ENCODE measurements at regions not wholly inside any gene's neighbourhood (a gene's known extent, or its start where the extent isn't known, plus 50 kb on each side); places are given as distances from the start of the nearest gene placed in this dataset.
"Not testable (repeated sequence)": the region's sequence is repeated elsewhere in the genome, so short reads cannot be mapped to it uniquely, and the experiment has no call there.

GRCh38 chr9:41771693-41772092, 357.5 kb downstream of the CNTNAP3B start:
- not testable (repeated sequence) for DNase-seq (ENCODE audit: low read depth in 4 of 4, low spot score in 3 of 4)

- DNase-seq (ENCODE audit: low read depth in 4 of 4, low spot score in 3 of 4), result peak in 1 of 4 donors; percentile 9
These were observed 374.4 kb downstream of the CNTNAP3B start for GRCh38 chr9:41754822-41755221.

- not testable (repeated sequence) for DNase-seq (ENCODE audit: low read depth in 4 of 4, low spot score in 3 of 4)
These were observed 374.8 kb downstream of the CNTNAP3B start for GRCh38 chr9:41754403-41754802.

GRCh38 chr9:41741897-41742296, 387.3 kb downstream of the CNTNAP3B start:
- not testable (repeated sequence) for DNase-seq (ENCODE audit: low read depth in 4 of 4, low spot score in 3 of 4)

- not testable (repeated sequence) for DNase-seq (ENCODE audit: low read depth in 4 of 4, low spot score in 3 of 4)
These were observed 388.1 kb downstream of the CNTNAP3B start for GRCh38 chr9:41741173-41741572.

- not testable (repeated sequence) for DNase-seq (ENCODE audit: low read depth in 4 of 4, low spot score in 3 of 4)
These were observed 390.5 kb downstream of the CNTNAP3B start for GRCh38 chr9:41738681-41739080.

GRCh38 chr9:41699190-41699589, 430.0 kb downstream of the CNTNAP3B start:
- DNase-seq (ENCODE audit: low read depth in 4 of 4, low spot score in 3 of 4), result not testable (repeated sequence)

- not testable (repeated sequence) for DNase-seq (ENCODE audit: low read depth in 4 of 4, low spot score in 3 of 4)
These were observed 432.1 kb downstream of the CNTNAP3B start for GRCh38 chr9:41697080-41697479.

- DNase-seq (ENCODE audit: low read depth in 4 of 4, low spot score in 3 of 4), result not testable (repeated sequence)
These were observed 449.9 kb downstream of the CNTNAP3B start for GRCh38 chr9:41679312-41679711.

- DNase-seq (ENCODE audit: low read depth in 4 of 4, low spot score in 3 of 4), result peak in 1 of 4 donors; percentile 60
These were observed 465.7 kb downstream of the CNTNAP3B start for GRCh38 chr9:41663497-41664036.

GRCh38 chr9:41658706-41659105, 469.6 kb upstream of the ZNG1F start:
- not testable (repeated sequence) for DNase-seq (ENCODE audit: low read depth in 4 of 4, low spot score in 3 of 4)

- not testable (repeated sequence) for DNase-seq (ENCODE audit: low read depth in 4 of 4, low spot score in 3 of 4)
These were observed 469.0 kb upstream of the ZNG1F start for GRCh38 chr9:41658116-41658515.

GRCh38 chr9:41657141-41657540, 468.0 kb upstream of the ZNG1F start:
- not testable (repeated sequence) for DNase-seq (ENCODE audit: low read depth in 4 of 4, low spot score in 3 of 4)

GRCh38 chr9:41655071-41655554, 466.0 kb upstream of the ZNG1F start:
- peak; percentile 55 to 82 (median 64) for DNase-seq (ENCODE audit: low read depth in 4 of 4, low spot score in 3 of 4)

GRCh38 chr9:41654349-41654748, 465.2 kb upstream of the ZNG1F start:
- DNase-seq (ENCODE audit: low read depth in 4 of 4, low spot score in 3 of 4), result not testable (repeated sequence)

- DNase-seq (ENCODE audit: low read depth in 4 of 4, low spot score in 3 of 4), result not testable (repeated sequence)
These were observed 464.6 kb upstream of the ZNG1F start for GRCh38 chr9:41653560-41654340.

GRCh38 chr9:41652800-41653199, 463.7 kb upstream of the ZNG1F start:
- DNase-seq (ENCODE audit: low read depth in 4 of 4, low spot score in 3 of 4), result not testable (repeated sequence)

- DNase-seq (ENCODE audit: low read depth in 4 of 4, low spot score in 3 of 4), result not testable (repeated sequence)
These were observed 463.1 kb upstream of the ZNG1F start for GRCh38 chr9:41652100-41652713.

- not testable (repeated sequence) for DNase-seq (ENCODE audit: low read depth in 4 of 4, low spot score in 3 of 4)
These were observed 461.0 kb upstream of the ZNG1F start for GRCh38 chr9:41650086-41650485.

GRCh38 chr9:41648564-41648963, 459.4 kb upstream of the ZNG1F start:
- not testable (repeated sequence) for DNase-seq (ENCODE audit: low read depth in 4 of 4, low spot score in 3 of 4)

GRCh38 chr9:41646246-41646645, 457.1 kb upstream of the ZNG1F start:
- DNase-seq (ENCODE audit: low read depth in 4 of 4, low spot score in 3 of 4), result not testable (repeated sequence)
